D721Med (cell line): ENCODE measurements at regions not wholly inside any gene's neighbourhood (a gene's known extent, or its start where the extent isn't known, plus 50 kb on each side); places are given as distances from the start of the nearest gene placed in this dataset.

Experiments used
- DNase-seq: peaks from one replicate; pipeline ENCODE4 v3.0.0; 2011; ENCODE audit warnings: low spot score; ENCODE audit not compliant: insufficient read length
- FAIRE-seq: peaks from 2 replicates; lab custom pipeline; 2011; peaks lifted over from hg19 to GRCh38; lab: Jason Lieb, UNC
- CTCF ChIP-seq: IDR thresholded peaks from 2 replicates; pipeline ENCODE4 v1.5.1; 2012; ENCODE audit warnings: mild to moderate bottlenecking, control low read depth; ENCODE audit not compliant: insufficient read depth; ENCODE audit errors: missing control alignments

GRCh38 chr16:62342216-62342615, 306.0 kb upstream of the CDH8 start:
- no peak for DNase-seq
- no peak for TF ChIP-seq CTCF
- FAIRE-seq = no peak

DNA sequence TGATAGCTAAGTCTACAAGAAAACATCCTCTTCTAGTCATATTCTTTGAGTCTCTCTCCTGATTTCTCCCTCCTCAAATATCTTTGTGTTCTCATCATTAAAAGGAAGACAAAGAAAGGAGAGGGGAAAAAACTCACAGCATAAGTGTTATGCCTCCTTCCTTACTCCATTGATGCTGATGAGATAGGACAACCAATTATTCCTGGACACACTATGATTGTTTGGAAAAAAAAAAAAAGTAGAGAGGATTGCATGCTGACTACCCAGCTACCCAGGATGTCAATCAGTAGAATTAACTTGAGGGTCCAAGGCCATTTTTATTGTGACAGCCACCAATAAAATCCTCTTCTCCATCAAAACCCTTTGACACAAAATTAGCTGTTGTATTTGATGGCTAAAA, 299.1 kb upstream of the CDH8 start:
- FAIRE-seq = no peak
- no peak for DNase-seq
- TF ChIP-seq CTCF = no peak

DNA sequence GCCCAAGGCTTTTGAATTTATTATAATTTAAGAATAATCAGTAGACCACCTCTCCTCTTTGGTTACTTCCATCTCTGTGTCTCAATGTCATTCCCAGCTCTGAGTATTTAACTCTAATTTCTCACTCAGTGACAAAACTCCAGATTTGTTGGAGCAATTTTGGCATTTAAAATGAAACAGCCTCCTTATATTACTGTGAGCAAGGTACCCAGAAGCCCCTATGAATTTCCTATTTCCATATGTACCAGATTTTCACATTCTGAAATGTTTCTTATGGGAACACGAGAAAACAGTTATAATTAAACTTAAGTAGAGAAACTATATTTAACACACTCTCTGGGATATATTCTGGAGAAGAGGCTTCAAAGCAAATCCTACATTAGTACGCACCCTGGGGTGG, 285.4 kb upstream of the CDH8 start:
- no peak for FAIRE-seq
- DNase-seq = no peak
- no peak for TF ChIP-seq CTCF

GRCh38 chr16:62298600-62298999, 262.4 kb upstream of the CDH8 start:
- FAIRE-seq = no peak
- no peak for TF ChIP-seq CTCF
- DNase-seq = no peak

DNA sequence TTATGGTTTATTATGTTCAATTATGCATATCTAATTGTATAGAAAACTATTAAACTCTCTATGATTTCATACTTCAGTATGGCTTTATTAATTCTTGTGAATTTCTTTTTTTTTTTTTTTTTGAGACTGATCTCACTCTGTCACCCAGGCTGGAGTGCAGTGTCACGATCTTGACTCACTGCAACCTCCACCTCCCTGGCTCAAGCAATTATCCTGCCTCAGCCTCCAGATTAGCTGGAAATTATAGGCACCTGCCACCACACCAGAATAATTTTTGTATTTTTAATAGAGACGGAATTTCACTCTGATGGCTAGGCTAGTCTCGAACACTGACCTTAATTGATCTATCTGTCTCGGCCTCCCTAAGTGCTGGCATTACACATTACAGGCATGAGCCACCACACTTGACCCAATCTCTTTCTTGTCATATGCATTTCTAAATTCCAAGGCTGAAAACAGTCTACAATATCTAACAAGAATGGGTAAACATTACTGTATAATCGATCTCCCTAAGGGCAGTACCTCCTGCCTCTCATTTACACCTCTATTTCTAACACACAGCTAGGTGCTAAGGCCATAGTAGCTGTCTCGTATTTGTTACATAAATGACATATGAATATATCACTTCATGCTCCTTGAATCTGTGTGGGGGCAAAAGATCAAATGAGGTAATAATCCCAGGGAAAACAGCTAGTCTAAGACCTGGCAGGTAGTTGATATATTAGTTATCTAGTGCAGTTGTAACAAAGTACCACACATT, 258.2 kb upstream of the CDH8 start:
- DNase-seq = no peak
- TF ChIP-seq CTCF = no peak
- no peak for FAIRE-seq

DNA sequence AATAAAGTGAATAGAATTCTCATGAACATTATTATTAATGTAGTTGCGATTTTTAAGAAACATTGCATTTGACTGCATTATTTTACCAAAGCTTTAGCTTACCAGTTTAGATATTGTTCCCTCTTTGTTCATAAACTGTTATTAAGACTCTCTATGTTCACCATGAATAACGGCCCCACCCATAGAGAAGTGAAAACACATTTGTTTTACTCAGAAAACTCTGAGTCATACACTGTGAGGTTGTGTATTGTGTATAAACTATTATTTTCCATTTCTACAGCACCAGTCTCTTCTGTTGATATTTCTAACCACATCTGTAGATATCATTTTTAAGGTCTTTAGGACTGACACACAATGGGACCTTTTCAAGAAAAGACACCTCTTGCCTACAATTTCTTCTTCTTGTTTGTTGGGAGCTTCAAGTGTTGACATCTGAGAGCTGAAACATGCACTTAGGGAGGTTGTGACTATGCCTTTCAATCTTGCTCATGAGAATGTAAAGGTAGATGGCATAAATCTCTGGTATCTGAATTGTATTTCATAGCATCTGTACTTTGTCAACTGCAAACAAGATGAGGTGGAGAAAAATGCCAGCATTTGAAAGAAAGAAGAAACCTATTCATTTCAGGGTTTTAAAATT, 252.9 kb upstream of the CDH8 start:
- FAIRE-seq (no peak), DNase-seq (no peak)
- TF ChIP-seq CTCF = no peak

GRCh38 chr16:62280506-62280905, 244.3 kb upstream of the CDH8 start:
- DNase-seq = no peak
- no peak for FAIRE-seq

More at GRCh38 chr16:62280506-62280905, 244.3 kb upstream of the CDH8 start:
- TF ChIP-seq CTCF = no peak
